HG03565 (cell line): ENCODE measurements at regions not wholly inside any gene's neighbourhood (a gene's known extent, or its start where the extent isn't known, plus 50 kb on each side); places are given as distances from the start of the nearest gene placed in this dataset.

Experiments
- ATAC-seq: cut with Tn5 transposase; IDR thresholded peaks from one replicate; pipeline ENCODE4 v1.9.1; 2021; ENCODE audit warnings: mild to moderate bottlenecking, moderate library complexity; ENCODE audit not compliant: unreplicated experiment

DNA sequence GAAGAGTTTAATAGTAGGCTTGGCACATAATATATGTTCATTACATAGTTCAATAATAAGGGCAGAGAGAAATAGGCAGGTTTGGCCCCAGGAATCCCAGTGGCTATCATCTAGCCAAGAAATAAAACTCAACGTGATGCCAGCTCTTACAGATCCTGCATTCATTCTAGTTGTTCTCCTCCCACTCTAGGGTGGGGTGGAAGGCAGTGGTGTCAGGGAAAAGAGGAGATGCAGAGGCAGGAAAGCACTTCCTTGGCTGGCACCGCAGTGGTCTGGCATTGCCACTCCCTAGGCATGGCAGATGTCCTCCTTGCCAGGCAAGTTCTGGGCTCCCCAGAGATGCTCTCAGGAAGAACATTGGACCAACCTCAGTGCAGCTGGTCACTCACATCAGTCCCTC is 383.6 kb downstream of the GRIN2B start:
- no peak for ATAC-seq

DNA sequence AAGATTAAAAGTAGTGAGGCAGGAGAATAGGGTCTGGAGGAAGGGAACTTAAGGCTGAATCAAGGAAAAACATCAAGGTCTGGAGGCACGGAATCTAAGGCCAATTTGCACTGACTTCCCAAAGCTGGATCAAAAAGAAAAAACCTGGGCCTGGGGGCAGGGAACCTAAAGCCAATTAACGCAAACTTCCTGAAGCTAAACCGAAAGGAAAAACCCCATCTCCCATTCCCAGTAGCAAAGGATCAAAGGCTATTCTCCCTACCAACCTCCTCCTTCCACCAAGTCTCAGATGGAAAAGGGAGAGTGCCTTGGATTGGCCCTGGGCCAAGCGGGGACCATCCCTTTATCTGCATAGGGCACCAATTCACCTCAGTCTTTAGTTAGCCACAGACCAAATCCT is 384.2 kb downstream of the GRIN2B start:
- ATAC-seq = no peak

DNA sequence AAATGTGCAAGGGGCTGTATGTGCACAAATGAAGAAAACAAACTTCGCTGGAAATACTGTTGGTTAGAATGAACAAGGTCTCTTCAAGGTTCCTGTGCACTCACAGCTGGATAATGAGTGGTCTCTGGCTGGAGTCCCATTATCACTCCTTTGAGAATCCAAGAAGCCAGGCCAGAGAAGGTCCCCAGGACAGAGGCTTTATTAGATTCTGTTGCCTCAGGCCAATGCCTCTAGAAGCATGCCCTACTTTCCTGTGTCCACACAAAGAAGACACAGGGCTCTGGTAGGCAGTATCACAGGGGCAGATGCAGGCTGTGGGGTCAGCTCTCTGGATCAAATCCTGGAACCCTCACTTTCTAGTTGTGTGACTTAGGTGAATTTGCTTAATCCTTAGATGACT is 384.7 kb downstream of the GRIN2B start:
- no peak for ATAC-seq

DNA sequence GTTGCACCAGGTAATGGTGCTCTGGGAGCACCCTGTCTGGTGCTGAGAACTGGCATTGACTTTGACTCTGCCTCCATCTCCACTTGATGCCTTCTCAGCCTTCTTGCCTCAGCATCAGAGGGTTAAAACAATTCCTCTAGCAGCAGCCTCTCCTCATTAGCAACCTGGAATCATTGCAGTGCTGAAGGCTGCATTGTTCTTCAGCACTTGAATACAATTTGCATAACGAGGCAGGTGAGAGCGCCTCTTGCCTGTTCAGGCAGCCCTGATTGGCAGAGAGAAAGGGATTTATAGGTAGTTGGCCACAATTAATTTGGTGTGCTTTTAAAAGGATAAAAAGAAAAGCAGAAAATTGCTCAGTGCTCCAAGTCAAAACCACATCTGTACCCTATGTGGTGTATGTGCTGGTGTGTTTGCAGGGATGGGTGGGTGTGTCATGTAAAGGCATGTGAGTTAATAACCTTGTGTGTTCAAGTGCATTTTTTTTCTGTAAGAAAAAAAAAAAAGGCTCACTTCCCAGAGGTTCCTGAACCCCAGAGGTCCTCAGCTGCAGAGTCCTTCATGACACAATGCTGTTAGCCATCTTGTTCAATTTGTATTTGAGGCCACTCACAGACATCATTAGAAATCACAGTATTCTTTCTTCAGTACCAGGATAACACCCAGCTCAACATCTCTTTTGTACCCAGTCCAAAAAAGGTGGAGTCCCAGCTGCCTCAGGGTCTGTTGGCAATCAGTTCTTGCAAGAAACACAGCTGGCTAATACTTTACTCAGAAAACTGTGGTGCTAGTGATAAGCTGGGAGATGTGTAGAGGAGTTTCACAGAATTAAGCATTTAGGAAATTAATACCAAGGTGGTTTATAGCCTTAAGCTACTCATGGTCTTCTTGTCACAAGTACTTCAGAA is 385.6 kb downstream of the GRIN2B start:
- ATAC-seq = no peak

DNA sequence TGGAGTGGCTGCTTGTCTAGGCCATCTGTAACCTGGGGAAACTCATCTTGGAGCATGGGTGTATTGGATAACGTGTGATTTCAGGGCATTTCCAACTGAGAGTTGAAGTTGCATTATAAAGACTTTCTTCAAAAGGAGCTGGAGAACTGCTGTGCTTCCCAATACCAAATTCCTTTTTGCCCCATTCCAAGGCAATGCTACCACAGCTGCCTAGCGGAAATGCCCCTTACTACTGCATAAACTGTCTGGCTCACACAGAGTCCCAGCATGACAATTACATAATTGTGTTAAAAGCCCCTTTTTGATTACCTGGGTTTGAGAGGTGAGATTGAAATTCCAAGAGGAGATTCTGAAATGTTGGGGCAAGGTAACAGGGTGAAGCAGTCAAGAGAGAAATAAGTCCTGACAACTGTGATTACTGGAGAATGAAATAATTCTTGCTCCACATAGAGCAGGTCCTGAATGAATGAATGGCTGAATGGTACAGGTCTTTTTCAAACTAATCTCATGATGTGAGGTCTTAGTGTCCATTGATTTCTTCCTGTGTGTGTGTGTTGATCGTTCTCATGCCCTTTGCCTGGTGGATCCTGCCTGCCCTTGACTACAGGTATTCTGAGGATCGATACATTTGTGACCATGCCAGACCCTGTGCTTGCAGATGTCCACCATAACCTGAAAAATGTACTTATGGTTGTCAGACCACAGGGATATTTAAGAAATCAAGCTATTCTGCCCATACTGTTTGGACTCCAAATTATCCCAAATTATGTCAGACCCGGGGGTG is 386.5 kb downstream of the GRIN2B start:
- ATAC-seq = no peak

DNA sequence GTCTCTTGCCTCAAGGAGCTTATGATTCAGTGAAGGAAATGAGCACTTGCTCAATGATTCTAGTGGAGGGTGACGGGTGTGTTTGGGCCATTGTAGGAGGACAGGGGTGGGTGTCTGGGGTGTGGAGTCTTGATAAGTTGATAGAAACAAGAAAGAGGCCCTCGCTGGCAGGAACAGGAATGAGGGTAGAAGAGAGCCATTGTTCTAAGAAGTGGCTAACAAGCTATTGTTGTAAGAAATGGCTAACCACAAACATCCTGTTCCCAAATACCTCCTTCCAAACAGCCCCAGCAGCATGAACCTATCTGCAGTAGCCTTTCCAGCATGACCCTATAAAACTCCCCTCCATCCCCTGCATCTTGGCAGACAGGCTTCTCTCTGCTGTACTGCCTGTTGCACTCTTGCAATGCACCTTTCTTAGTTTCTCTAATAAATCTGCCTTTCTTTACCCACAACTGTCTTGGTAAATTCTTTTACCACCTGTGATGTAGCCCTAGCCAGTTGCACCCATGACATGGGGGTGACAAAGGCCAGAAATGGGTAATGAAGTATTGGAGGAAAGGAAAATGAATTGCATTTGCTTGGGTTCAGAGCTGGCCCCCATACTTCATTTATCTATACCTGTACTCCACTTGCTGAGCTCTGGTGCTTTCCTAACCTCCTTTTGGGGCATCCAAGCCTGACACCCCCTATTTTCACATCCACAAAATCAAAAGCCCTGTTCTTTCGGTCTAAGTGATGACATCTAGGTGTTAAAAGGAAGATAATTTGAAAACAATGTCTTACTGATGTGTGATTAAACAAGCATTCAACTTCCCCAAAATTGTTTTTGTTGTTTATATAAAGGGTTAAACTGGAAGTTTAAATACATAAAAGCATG is 389.1 kb downstream of the GRIN2B start:
- ATAC-seq = no peak

DNA sequence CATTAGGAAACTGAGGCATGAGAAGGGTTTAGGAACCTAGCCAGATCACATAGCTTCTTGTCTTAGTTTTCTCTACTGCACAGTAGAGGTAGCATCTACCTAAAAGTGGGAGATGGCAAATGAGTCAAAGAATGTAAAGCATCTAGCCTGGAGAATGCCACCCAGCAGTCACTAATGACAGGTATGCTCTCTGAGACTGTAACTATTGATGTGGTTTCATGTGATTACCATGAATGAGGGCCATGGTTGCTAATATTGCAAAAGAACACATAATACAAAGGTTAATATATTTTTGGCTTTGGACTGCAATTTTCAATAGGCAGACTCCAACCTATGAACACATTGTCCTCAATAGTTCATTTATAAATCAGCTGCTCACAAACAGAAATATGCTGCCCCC is 389.9 kb downstream of the GRIN2B start:
- ATAC-seq = no peak

DNA sequence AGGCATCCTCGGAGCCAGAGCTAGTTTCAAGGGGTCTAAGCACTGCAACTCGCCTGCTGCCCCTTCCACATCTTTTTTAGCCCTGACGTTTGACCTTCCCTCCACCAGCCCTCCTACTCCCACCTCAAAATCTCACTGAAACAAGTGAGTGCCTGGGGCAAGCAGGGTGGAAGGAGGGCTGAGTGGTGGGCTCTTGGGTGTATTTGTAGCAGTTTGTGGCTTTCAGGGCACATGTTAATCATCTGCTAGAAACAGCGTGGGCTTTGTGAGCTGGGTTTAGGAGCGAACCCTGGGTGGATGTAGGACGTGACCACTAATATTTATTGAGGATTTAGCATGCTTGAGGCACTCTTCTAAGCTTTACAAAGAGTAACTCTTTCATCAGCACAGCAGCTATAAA is 390.3 kb downstream of the GRIN2B start:
- ATAC-seq = no peak

DNA sequence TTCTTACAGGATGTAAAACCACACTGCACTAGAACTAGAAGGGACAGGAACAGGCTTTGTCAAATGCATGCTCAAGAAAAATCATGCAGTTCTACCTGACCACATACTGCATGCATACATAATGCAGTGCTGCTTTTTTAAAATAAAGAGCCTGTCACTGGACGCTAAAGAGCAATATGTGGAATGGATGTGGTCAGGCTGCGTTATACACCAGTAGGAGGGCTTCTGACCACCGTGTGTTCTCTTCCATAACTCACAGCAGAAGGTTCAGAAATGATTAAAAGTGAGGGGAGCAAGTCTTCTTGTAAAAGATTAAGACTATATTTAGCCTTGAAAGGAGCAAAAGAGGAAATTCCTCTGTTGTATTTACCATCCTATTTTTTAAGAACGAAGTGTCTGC is 392.0 kb downstream of the EMP1 start:
- ATAC-seq = no peak

DNA sequence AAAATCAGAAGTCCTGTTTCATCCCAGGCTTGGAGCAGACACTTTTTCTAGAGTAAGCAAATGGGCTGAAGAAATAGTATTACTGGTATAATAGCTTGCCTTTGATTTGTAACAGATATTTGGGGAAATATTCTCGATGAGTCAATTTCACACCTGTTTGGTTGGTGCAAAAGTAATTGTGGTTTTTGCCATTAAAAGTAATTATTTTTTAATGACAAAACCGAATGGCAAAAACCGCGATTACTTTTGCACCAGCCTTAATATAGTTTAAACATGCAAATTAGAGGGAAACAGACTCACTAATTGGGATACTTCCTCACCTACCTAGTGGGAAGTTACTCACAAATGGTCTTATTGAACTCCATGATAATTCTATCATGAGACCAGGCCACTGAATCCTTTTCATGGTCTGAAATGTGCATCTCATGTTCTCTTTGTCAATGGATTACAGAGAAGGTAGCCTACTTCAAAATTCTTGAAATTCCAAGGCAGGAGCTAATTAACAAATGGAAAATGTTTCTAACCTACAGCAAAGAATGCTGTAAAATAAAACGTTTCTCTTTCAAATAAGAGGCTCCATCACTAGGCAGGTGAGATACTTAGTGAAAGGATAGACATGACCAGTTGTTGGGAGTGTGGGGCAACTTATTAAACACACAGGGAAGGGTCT is 391.3 kb downstream of the EMP1 start:
- no peak for ATAC-seq

DNA sequence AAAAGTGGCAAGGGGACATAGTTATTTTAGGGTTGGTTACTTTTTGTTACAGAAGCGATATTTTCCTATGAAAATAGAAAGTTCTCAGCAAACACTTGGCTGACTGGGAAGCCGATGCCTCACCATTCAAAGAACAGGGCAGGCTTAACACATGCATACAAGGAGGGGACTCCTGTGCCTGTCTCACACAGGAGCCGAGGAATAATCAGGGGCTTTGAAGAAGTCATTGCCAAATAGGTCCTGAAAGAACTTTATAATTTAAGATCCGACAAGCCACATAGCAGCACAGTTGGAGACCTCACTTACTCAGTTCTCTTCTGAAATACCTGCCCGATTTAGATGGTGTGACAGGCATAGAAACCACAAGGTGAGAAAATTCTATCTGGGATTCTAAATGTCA is 389.8 kb downstream of the EMP1 start:
- ATAC-seq = no peak

DNA sequence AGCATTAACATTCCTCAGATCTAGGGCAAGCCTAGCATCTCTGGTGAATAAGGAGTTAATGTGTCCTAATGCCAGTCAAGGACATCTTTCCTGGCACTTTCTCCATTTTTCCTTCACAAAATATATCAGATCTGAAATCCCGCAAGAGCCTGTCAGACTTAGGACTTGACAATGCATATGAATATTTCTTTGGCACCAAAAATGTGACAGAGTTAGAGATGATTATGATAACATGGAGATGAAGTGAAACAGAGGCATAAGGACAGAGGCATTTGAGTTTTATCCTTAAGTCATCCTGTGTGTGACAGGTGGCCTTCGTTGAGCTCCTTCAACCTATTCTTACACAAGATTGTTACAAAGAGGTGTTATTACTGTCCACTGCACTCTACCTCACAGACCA is 388.0 kb downstream of the EMP1 start:
- no peak for ATAC-seq

DNA sequence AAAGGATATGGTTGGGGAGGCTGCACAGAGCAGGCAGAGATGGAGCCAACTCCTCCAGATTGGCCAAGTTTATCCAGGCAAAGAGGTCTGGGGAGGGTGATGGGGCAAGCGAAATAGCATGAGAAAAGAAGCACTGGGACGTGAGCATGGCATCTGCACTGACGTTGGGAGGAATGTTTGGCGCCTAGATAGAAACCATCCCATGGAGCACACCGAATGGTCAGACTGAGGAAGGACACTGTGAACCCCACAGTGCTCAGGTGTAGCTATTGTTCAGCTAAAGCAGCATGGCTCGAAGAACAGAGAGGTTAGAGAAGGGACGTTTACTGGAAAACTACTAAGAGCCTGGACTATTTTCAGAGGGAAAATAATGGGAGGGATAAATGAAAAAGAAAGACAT is 387.1 kb downstream of the EMP1 start:
- ATAC-seq = no peak

DNA sequence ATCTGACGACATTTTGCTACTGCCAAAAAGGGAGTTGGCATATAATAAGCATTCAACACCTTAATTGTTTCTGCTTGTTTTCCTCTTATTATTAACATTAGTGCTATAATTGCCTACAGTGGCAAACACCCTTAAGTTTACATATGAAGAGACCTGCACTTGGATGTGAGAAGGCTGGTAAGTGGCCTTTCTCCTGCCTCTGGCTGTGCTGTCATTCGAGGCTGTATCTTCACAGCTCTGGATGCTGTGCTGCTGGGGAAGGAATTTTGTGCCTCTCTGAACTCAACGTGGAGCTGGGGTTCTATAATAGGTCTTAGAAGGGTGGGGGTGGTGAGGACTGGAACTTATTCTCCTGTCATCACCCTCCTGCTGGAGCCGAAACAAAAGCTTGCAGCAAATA is 385.9 kb downstream of the EMP1 start:
- no peak for ATAC-seq

DNA sequence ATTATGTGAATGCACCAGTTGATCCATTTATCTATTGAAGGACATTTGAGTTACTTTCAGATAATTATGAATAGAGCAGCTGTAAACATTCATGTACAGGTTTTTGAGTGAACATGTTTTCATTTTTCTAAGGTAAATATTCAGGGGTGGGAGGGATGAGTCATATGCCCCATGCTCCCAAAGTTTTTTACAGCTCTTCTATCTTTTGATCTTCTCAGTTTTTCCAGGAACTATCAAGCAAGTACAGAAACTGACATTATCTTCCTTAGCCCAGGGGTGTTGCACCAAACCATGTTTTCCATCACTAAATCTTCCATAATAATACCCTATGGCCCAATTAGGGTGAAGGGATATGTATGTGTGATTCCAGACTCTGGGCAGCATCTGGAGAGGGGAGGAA is 384.5 kb downstream of the EMP1 start:
- no peak for ATAC-seq

DNA sequence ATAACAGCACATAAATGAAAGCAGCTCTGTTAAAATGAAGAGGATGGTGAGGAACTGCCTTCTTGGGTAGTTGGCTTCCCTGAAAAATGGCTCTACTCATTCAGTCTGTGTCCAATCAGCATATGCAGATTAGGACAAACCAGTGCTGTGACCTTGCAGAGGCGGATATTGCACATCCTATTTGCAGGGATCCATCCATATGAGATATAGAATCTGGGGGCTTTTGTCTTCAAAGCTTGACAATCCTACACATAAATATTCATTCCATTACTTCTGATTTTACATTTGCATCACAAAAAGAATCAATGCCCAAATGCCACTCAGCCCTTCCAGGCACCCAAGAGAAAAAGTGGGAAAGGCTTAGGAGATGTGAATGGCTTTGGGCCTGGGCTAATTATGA is 383.7 kb downstream of the EMP1 start:
- ATAC-seq = no peak

DNA sequence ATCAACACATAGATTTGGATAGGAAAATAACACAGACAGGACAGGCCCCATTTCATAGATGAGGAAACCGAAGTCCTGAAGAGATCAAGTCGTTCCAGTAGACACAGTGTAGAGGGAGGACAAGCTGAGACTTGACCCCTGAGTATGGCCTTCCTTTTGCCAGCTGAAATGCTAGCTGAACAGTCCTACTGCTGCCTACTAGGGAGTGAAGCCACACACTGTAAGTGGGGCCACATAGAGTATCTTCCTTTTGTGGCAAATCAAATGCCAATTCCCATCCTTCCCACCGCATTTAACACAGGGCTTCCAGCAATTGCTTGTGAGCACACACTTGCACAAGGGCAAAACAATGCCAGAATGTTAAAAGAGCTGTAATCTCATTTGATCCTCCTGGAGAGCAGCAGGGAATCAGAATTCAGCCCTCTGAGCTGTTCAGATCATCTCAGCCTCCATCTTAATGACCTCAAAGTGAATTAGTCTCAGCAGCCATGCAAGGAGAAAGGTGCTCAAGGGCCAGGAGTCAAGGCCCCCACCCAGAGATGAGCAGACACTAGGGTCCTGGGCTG is 380.5 kb downstream of the EMP1 start:
- ATAC-seq = no peak

DNA sequence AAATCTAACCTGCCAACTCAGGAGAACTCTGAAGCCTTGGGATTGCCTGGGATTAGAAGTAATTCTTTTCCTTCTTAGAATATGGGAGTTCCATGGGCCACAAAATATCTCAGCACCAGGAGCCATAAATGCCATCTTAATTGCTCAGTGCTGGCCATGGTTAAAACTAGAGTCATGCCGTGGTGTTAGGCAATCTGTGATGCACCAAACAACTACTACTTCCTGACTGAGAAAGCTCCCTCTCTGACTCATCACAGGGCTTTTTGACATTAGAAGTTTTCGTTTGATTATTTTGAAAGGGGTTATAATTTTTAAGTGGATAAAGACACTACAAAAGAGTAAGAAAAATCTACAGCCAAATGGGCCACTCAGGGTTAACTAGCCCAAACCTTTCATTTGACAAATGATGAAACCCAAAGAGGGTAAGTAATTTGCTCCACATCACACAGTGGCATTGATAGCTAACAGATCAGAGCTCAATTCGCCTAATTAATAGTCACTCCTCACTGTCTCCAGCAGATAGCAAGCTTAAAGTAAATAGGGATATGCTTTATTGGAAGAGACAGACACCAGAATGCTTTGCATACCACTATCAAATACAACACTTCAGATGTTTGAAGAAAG is 377.3 kb downstream of the EMP1 start:
- ATAC-seq = no peak

DNA sequence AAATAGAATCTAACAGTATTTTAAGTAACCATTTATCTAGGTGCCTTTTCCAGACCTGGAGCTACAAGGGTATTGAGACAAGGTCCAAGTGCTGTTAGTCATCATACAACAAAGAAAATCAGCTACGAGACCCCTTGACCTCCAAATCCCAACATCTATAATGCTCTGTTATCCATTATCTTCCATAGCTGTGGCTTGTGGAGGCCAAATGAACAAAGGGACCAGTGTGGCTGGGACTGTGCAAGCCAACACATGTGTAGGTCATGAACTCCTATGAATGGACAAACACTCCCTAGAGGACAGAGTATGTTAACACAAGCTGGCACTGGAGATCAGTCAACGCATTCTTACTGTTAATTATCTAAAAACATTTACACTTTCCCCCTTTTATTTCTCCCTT is 374.5 kb downstream of the EMP1 start:
- ATAC-seq = no peak
